ENCODE measurements at regions not wholly inside any gene's neighbourhood (a gene's known extent, or its start where the extent isn't known, plus 50 kb on each side); places are given as distances from the start of the nearest gene placed in this dataset.
"Not testable (repeated sequence)": the region's sequence is repeated elsewhere in the genome, so short reads cannot be mapped to it uniquely, and the experiment has no call there.

DNA sequence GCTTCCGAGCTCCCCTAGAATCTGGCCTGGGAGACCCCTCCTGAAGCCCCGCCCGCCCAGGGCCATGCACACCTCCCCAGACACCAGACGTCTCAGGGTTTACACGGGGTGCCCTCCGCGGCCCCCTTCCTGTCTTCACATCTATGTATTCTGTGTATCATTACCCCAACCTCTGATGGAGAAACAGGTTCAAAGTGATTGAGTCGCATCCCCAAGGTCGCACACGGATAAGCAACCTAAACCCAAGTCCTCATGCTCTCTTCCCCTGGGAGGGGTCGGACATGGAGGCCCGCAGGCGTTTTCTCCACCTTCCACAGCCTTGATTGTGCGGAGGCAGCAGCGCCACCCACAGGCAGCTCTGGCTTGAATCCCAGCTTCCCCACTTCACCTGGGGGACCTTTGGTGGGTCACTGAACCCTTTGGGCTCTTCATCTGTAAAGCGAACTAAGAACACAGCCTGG lies 237.3 kb downstream of the BCL11B start:
- DNase-seq (ENCODE audit: low spot score) = peak; percentile 11
- TF ChIP-seq, protein P1, sequence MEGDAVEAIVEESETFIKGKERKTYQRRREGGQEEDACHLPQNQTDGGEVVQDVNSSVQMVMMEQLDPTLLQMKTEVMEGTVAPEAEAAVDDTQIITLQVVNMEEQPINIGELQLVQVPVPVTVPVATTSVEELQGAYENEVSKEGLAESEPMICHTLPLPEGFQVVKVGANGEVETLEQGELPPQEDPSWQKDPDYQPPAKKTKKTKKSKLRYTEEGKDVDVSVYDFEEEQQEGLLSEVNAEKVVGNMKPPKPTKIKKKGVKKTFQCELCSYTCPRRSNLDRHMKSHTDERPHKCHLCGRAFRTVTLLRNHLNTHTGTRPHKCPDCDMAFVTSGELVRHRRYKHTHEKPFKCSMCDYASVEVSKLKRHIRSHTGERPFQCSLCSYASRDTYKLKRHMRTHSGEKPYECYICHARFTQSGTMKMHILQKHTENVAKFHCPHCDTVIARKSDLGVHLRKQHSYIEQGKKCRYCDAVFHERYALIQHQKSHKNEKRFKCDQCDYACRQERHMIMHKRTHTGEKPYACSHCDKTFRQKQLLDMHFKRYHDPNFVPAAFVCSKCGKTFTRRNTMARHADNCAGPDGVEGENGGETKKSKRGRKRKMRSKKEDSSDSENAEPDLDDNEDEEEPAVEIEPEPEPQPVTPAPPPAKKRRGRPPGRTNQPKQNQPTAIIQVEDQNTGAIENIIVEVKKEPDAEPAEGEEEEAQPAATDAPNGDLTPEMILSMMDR (IDR thresholded peaks at IDR 0.05; ENCODE audit: borderline replicate concordance, control extremely low read depth, extremely low read depth, insufficient read depth, missing control alignments) = no peak
- in situ Hi-C loops (cut with MboI; ENCODE audit: low sequenced_read_pairs, unreplicated experiment) = no loop called here

GRCh38 chr14:99035268-99035667 lies 236.7 kb downstream of the BCL11B start:
- in situ Hi-C loops (cut with MboI; ENCODE audit: low sequenced_read_pairs, unreplicated experiment) = no loop called here
- TF ChIP-seq, protein P1 (IDR thresholded peaks at IDR 0.05; ENCODE audit: borderline replicate concordance, control extremely low read depth, extremely low read depth, insufficient read depth, missing control alignments) = no peak
- peak; percentile 14 for DNase-seq (ENCODE audit: low spot score)

DNA sequence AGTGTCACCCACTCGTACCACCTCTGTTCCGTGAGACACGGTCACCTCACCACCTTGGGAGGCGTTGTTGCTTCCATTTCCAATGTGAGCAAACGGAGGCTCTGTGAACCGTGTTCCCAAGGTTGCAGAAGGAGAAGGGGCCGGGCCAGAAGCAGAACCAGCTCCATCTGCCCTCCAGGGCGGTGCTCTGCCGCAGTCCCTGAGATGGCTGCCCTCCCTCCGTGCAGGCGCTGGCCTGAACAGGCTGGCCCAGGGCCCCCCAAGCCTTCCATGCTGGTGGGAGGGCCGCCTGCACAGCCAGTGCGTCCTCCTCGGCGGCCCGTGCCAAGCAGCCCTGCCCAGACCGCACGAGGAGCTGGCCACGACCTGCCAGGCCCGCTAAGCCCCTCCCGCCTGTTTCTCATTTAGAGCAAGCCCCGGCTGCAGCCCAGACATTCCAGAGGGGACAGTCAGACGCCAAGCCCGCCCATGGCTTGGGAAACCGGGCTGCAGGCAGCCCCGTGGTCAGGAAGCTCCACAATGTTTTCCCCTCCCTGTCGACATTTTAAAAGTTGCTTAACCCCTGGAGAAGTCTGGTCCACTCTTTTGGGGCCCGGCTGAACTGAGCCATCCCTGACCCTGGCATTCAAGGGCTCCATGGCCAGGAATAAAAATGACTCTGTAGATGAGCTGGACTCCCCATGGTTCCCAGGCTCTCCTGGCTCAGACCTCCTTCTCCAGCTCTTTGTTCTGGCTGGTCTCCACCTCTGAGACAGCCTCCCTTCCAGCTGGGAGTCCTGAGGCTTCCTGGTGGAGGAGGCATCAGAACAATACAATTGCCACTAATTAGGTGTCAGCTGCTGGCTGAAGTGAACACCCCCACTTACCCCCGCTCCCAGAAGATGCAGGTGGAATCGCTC lies 236.0 kb downstream of the BCL11B start:
- no peak for DNase-seq (ENCODE audit: low spot score)
- in situ Hi-C loops (cut with MboI; ENCODE audit: low sequenced_read_pairs, unreplicated experiment) = no loop called here
- TF ChIP-seq, protein P1 (IDR thresholded peaks at IDR 0.05; ENCODE audit: borderline replicate concordance, control extremely low read depth, extremely low read depth, insufficient read depth, missing control alignments) = no peak

GRCh38 chr14:99036611-99037293 lies 235.2 kb downstream of the BCL11B start:
- DNase-seq (ENCODE audit: low spot score) = no peak
- in situ Hi-C loops (cut with MboI; ENCODE audit: low sequenced_read_pairs, unreplicated experiment) = no loop called here
- TF ChIP-seq, protein P1 (IDR thresholded peaks at IDR 0.05; ENCODE audit: borderline replicate concordance, control extremely low read depth, extremely low read depth, insufficient read depth, missing control alignments) = no peak

- in situ Hi-C loops (cut with MboI; ENCODE audit: low sequenced_read_pairs, unreplicated experiment) = not testable (repeated sequence)
Observed at GRCh38 chr14:99037326-99037725, 234.7 kb downstream of the BCL11B start.

DNA sequence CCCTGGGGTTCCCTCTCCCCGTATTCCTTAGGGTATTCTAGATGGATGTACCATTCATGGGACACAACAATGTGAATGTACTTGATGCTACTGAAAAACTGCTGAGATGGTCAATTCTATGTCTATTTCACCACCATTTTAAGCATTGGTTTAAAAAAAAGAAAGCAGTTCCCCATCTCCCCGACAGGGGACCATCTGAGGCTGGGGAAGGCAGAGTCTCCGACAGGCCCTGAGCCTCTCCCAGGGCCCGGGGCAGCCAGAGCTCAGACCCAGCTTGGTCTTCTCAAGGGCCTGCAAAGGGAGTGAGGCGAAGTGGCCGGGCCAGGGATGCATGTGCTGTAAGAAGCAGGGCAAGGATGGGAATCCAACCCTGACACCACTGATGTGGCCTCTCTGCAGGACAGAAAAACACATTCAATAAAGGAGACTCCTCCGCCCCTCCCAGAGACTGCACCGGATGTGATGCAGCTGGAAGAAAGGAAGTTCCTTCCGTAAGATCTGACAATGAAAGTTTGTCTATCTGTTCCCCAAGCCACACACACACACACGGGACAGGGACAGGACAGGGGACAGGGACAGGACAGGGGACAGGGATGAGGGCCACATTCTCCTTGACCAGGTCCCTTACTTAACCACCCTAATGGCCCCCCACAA lies 234.1 kb downstream of the BCL11B start:
- TF ChIP-seq, protein P1 (IDR thresholded peaks at IDR 0.05; ENCODE audit: borderline replicate concordance, control extremely low read depth, extremely low read depth, insufficient read depth, missing control alignments) = no peak
- in situ Hi-C loops (cut with MboI; ENCODE audit: low sequenced_read_pairs, unreplicated experiment) = no loop called here
- no peak for DNase-seq (ENCODE audit: low spot score)

More at GRCh38 chr14:99037326-99037725, 234.7 kb downstream of the BCL11B start:
- not testable (repeated sequence) for DNase-seq (ENCODE audit: low spot score)
